ENCODE measurements at regions not wholly inside any gene's neighbourhood (a gene's known extent, or its start where the extent isn't known, plus 50 kb on each side); places are given as distances from the start of the nearest gene placed in this dataset.
A peak's percentile ranks its signal among the peaks of the same experiment; 100 is the strongest.

GRCh38 chr2:203656522-203657287 is 49.7 kb upstream of the CD28 start:
- intact Hi-C loops (cut with DNase I): no loop called here
- peak in 21 of 42 donors; percentile 7 to 54 (median 26) for DNase-seq
